MM.1S (cell line): ENCODE measurements at regions not wholly inside any gene's neighbourhood (a gene's known extent, or its start where the extent isn't known, plus 50 kb on each side); places are given as distances from the start of the nearest gene placed in this dataset.

Experiments used
- DNase-seq: peaks from one replicate; pipeline ENCODE4 v3.0.0-alpha.2; 2015
- H2AFZ ChIP-seq: fragments of 300-600 bp; sonication (generic); 2 replicates; pipeline ENCODE4 v1.6.0; 2016; ENCODE audit warnings: antibody characterized with exemption, low read length
- H3F3A ChIP-seq: fragments of 300-600 bp; sonication (generic); 2 replicates; pipeline ENCODE4 v1.6.1; 2016; ENCODE audit warnings: mild to moderate bottlenecking, antibody characterized with exemption, low read length, moderate library complexity, mixed read lengths; ENCODE audit not compliant: insufficient read depth
- H3K27ac ChIP-seq: fragments of 300-600 bp; sonication (generic); 2 replicates; pipeline ENCODE4 v1.5.1; 2016; ENCODE audit warnings: mild to moderate bottlenecking, low read length
- H3K27me3 ChIP-seq: fragments of 300-600 bp; sonication (generic); replicated peaks from 2 replicates; pipeline ENCODE4 v1.6.0; 2016; ENCODE audit warnings: low read length; ENCODE audit not compliant: insufficient read depth
- H3K36me3 ChIP-seq: fragments of 300-600 bp; sonication (generic); replicated peaks from 2 replicates; pipeline ENCODE4 v1.6.1; 2016; ENCODE audit warnings: mild to moderate bottlenecking, low read length, mixed read lengths; ENCODE audit not compliant: insufficient read depth
- H3K4me1 ChIP-seq: fragments of 300-600 bp; sonication (generic); 2 replicates; pipeline ENCODE4 v1.6.1; 2016; ENCODE audit warnings: low read length, mixed read lengths
- H3K4me2 ChIP-seq: fragments of 300-600 bp; sonication (generic); 2 replicates; pipeline ENCODE4 v1.6.0; 2016; ENCODE audit warnings: low read depth, low read length
- H3K4me3 ChIP-seq: fragments of 300-600 bp; sonication (generic); 2 replicates; pipeline ENCODE4 v1.5.1; 2016; ENCODE audit warnings: low read length, mixed read lengths
- H3K79me2 ChIP-seq: fragments of 300-600 bp; sonication (generic); 2 replicates; pipeline ENCODE4 v1.6.1; 2016; ENCODE audit warnings: mixed run types, low read length, mixed read lengths
- H3K9ac ChIP-seq: fragments of 300-600 bp; sonication (generic); 2 replicates; pipeline ENCODE4 v1.6.1; 2016; ENCODE audit warnings: low read length, mixed read lengths
- H3K9me2 ChIP-seq: fragments of 300-600 bp; sonication (generic); replicated peaks from 2 replicates; pipeline ENCODE4 v1.6.1; 2016; ENCODE audit warnings: mild to moderate bottlenecking, low read length, mixed read lengths; ENCODE audit not compliant: insufficient read depth
- H3K9me3 ChIP-seq: fragments of 300-600 bp; sonication (generic); replicated peaks from 2 replicates; pipeline ENCODE4 v1.6.1; 2016; ENCODE audit warnings: mild to moderate bottlenecking, low read length, mixed read lengths; ENCODE audit not compliant: insufficient read depth
- H4K20me1 ChIP-seq: fragments of 300-600 bp; sonication (generic); 2 replicates; pipeline ENCODE4 v1.6.1; 2016; ENCODE audit warnings: mild to moderate bottlenecking, low read length, moderate library complexity, mixed read lengths; ENCODE audit not compliant: insufficient read depth
- EZH2 ChIP-seq: fragments of 300-600 bp; sonication (generic); optimal IDR thresholded peaks from 2 replicates; pipeline ENCODE3; 2017; ENCODE audit warnings: low read depth, mild to moderate bottlenecking, antibody characterized with exemption, low read length, mixed read lengths
- EZH2phosphoT487 ChIP-seq: fragments of 300-600 bp; sonication (generic); IDR thresholded peaks from 2 replicates; pipeline ENCODE4 v1.6.1; 2018; ENCODE audit warnings: antibody characterized with exemption, low read length
- TF ChIP-seq, protein P1 (sequence below): fragments of 300-600 bp; sonication (generic); IDR thresholded peaks from 2 replicates; pipeline ENCODE4 v1.5.1; 2016; ENCODE audit warnings: antibody characterized with exemption, low read length, mixed read lengths

DNA sequence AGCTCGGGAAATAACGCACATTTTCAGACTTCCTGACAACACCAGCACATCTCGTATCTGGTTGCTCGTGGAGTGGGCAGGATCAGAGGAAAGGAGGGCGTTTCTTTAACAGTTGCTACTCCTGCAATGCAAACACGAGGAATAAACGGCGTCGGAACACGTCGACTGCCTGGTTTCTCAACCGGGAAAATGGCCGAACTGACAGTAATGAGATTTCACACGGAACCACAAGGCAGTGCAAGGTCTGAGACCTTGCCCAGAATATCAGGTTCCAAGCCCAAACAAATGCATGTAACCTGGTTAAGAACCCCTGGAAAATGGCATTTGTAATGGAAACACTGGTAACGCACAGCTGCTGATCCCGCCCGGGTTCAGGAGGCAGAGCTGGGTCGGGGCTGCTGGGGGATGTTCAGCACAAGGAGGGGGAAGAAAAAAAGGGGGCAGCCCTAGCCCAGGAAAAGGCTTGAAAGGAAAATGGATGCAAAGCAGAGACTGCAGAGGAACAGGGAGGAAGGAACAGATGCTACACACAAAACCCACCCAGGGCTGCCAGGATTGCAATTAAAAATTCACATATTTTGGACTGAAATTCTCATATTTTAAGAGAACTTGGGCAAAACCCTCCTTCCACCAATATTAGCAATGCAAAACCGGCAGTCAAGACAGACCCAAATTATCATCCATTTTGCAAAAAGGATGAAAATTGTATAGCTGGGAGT lies 61.6 kb upstream of the KLHL29 start:
- Histone ChIP-seq H3K9me3 (no peaks in the 10 kb centered on the region), H3K4me2 (no peak overlapping the region), H3F3A (no peaks in the 10 kb centered on the region), H3K27ac (no peak overlapping the region), H3K4me3 (no peak overlapping the region), H2AFZ (no peak overlapping the region), H3K79me2 (no peaks in the 10 kb centered on the region), H3K9me2 (no peaks in the 10 kb centered on the region), H3K27me3 (no peaks in the 10 kb centered on the region), H3K4me1 (no peaks in the 10 kb centered on the region), H4K20me1 (no peaks in the 10 kb centered on the region), H3K36me3 (no peaks in the 10 kb centered on the region), H3K9ac (no peak overlapping the region)
- no peak for DNase-seq
- no peak for TF ChIP-seq EZH2
- TF ChIP-seq, protein P1, sequence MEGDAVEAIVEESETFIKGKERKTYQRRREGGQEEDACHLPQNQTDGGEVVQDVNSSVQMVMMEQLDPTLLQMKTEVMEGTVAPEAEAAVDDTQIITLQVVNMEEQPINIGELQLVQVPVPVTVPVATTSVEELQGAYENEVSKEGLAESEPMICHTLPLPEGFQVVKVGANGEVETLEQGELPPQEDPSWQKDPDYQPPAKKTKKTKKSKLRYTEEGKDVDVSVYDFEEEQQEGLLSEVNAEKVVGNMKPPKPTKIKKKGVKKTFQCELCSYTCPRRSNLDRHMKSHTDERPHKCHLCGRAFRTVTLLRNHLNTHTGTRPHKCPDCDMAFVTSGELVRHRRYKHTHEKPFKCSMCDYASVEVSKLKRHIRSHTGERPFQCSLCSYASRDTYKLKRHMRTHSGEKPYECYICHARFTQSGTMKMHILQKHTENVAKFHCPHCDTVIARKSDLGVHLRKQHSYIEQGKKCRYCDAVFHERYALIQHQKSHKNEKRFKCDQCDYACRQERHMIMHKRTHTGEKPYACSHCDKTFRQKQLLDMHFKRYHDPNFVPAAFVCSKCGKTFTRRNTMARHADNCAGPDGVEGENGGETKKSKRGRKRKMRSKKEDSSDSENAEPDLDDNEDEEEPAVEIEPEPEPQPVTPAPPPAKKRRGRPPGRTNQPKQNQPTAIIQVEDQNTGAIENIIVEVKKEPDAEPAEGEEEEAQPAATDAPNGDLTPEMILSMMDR: no peak
- no peak for TF ChIP-seq EZH2phosphoT487

DNA sequence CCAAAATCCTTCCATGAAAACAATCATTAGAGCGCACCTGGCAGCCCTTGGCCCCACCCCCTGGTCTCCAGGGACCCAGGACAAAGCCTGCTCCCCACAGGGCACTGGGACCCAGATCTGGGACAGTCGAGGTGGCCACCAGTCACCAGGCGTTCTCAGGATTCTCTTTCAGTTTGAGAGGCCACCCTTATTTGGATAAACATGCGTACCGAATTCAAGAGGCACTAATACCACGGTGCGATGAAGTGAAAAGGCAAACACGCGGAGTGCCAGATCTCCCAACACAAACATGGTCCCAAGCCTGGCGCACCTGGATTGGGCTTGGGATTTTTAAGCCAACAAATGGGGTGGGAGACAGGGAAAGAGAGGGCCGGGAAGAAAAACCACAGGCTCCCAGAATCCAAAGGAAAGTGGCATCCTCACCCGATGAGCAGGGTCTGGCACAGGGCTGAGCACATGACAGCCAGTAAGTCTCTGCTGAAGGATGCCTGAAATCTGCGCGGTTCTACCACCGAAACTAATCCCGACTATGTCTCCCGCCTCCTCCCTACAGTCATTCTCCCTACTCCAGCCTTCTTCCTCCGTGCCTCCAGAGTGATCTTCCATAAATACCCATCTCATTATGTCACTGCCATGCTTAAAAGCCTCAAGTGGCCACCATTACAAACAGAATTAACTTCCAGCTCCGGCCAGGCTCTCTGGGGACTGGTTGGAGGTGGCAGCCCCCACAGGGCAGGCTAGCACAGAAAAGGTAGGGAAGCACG lies 60.9 kb upstream of the KLHL29 start:
- no peaks in the 10 kb centered on the region for H3K4me1 ChIP-seq
- no peak overlapping the region for H3K4me2 ChIP-seq
- H3K79me2 ChIP-seq: no peaks in the 10 kb centered on the region
- TF ChIP-seq EZH2phosphoT487 (no peak), EZH2 (no peak)
- TF ChIP-seq, protein P1: no peak
- no peak overlapping the region for H3K27ac ChIP-seq
- no peak overlapping the region for H3K4me3 ChIP-seq
- H3K9me2 ChIP-seq: no peaks in the 10 kb centered on the region
- H3K9ac ChIP-seq: no peak overlapping the region
- H2AFZ ChIP-seq: no peak overlapping the region
- H3K9me3 ChIP-seq: no peaks in the 10 kb centered on the region
- no peaks in the 10 kb centered on the region for H4K20me1 ChIP-seq
- no peaks in the 10 kb centered on the region for H3K27me3 ChIP-seq
- no peak for DNase-seq
- no peaks in the 10 kb centered on the region for H3F3A ChIP-seq
- H3K36me3 ChIP-seq: no peaks in the 10 kb centered on the region

DNA sequence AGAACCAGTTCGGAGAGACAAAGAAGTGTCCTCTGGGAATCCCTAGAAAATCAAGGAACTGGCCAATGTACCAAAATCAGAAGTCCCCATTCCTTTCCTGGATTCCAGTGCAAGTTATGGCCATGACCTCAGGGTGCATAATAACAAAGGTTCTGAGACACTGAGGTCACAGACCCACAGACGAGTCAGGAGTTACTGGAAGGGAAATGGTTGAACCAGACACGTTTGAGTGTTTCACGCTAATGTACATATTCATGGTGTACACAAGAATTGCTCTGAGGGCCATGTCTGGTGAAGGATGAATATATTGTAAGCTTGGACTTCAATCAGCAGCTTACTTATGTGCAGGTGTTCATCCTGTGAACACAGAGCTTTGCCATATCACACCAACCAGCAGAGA lies 58.6 kb upstream of the KLHL29 start:
- TF ChIP-seq, protein P1: no peak
- TF ChIP-seq EZH2phosphoT487 (no peak), EZH2 (no peak)

More for the DNA sequence above, 58.6 kb upstream of the KLHL29 start:
- Histone ChIP-seq H3K27ac (no peak overlapping the region), H3K27me3 (no peaks in the 10 kb centered on the region), H4K20me1 (no peaks in the 10 kb centered on the region), H3K36me3 (no peaks in the 10 kb centered on the region), H3K9me2 (no peaks in the 10 kb centered on the region), H3K4me3 (no peak overlapping the region), H3K4me2 (no peak overlapping the region), H3K4me1 (no peaks in the 10 kb centered on the region), H3K9ac (no peak overlapping the region), H3K79me2 (no peaks in the 10 kb centered on the region), H2AFZ (no peak overlapping the region), H3F3A (no peaks in the 10 kb centered on the region), H3K9me3 (no peaks in the 10 kb centered on the region)
- no peak for DNase-seq
